HEK293 (cell line): ENCODE measurements at regions not wholly inside any gene's neighbourhood (a gene's known extent, or its start where the extent isn't known, plus 50 kb on each side); places are given as distances from the start of the nearest gene placed in this dataset.

Experiments
- CTCF ChIA-PET: fragments of 350-600 bp; formaldehyde crosslinking; extraction: SDS; loops from one replicate; lab custom pipeline; 2021; ENCODE audit warnings: antibody characterized with exemption; lab: Yijun Ruan, JAX
- POLR2A ChIA-PET: fragments of 300-600 bp; formaldehyde crosslinking; extraction: SDS; loops from one replicate; lab custom pipeline; 2020; ENCODE audit warnings: antibody characterized with exemption, inconsistent platforms; lab: Yijun Ruan, JAX
- H3K27ac ChIP-seq: fragments of 200-500 bp; sonication (Bioruptor generic); 2 replicates; pipeline ENCODE4 v1.5.1; 2014; ENCODE audit warnings: low read depth, low read length, control low read depth, inconsistent platforms; ENCODE audit errors: extremely low read depth
- H3K36me3 ChIP-seq, 2 experiments: fragments of 200-500 bp in 1 of 2; sonication (Bioruptor generic) in 1 of 2; 1 replicate in 1 of 2; 2 replicates in 1 of 2; pipeline ENCODE4 v1.5.1; 2014 to 2017; ENCODE audit warnings: inconsistent platforms in 2 of 2, low read length in 2 of 2; ENCODE audit not compliant: control insufficient read depth in 2 of 2, insufficient read depth in 1 of 2
- H3K4me1 ChIP-seq: fragments of 200-500 bp; sonication (Bioruptor generic); 2 replicates; pipeline ENCODE4 v1.5.1; 2014; ENCODE audit warnings: mild to moderate bottlenecking, low read length, inconsistent platforms; ENCODE audit not compliant: control insufficient read depth, insufficient read depth
- H3K4me3 ChIP-seq: 2 replicates; pipeline ENCODE4 v1.5.1; 2011; ENCODE audit warnings: low read depth, mild to moderate bottlenecking, control low read depth, low read length, moderate library complexity
- H3K9me3 ChIP-seq: fragments of 200-500 bp; sonication (Bioruptor generic); 2 replicates; pipeline ENCODE4 v1.5.1; 2014; ENCODE audit warnings: low read depth, low read length, inconsistent platforms; ENCODE audit not compliant: control insufficient read depth, insufficient read depth
- EGR2 ChIP-seq: fragments of 450-650 bp; formaldehyde crosslinking; IDR thresholded peaks from 2 replicates; pipeline ENCODE4 v1.5.1; 2016; ENCODE audit warnings: low read depth, missing biosample characterization, missing genetic modification characterization
- MZF1 ChIP-seq: fragments of 450-650 bp; formaldehyde crosslinking; IDR thresholded peaks from 2 replicates; pipeline ENCODE4 v1.5.1; 2017; ENCODE audit warnings: missing biosample characterization, missing genetic modification characterization, borderline replicate concordance
- OSR2 ChIP-seq: fragments of 450-650 bp; formaldehyde crosslinking; IDR thresholded peaks from 2 replicates; pipeline ENCODE4 v1.5.1; 2016; ENCODE audit warnings: missing biosample characterization, missing genetic modification characterization
- SETDB1 ChIP-seq: IDR thresholded peaks from one replicate; pipeline ENCODE4 v1.6.1; 2017; ENCODE audit warnings: mild to moderate bottlenecking, low read length, moderate library complexity, mixed read lengths; ENCODE audit not compliant: insufficient read length
- YY1 ChIP-seq: fragments of 450-650 bp; formaldehyde crosslinking; IDR thresholded peaks from 2 replicates; pipeline ENCODE4 v1.5.1; 2018; ENCODE audit warnings: missing biosample characterization, missing genetic modification characterization
- ZBTB10 ChIP-seq: fragments of 450-650 bp; formaldehyde crosslinking; IDR thresholded peaks from 2 replicates; pipeline ENCODE4 v1.5.1; 2016; ENCODE audit warnings: missing biosample characterization, missing genetic modification characterization
- ZBTB44 ChIP-seq: fragments of 450-650 bp; IDR thresholded peaks from 2 replicates; pipeline ENCODE4 v1.5.1; 2018; ENCODE audit warnings: missing biosample characterization, mild to moderate bottlenecking, missing genetic modification characterization
- ZFP3 ChIP-seq: fragments of 450-650 bp; formaldehyde crosslinking; IDR thresholded peaks from 2 replicates; pipeline ENCODE4 v1.5.1; 2016; ENCODE audit warnings: low read depth, missing biosample characterization, missing genetic modification characterization
- ZIC2 ChIP-seq: fragments of 450-650 bp; formaldehyde crosslinking; IDR thresholded peaks from 2 replicates; pipeline ENCODE4 v1.5.1; 2016; ENCODE audit warnings: missing biosample characterization, missing genetic modification characterization
- ZNF211 ChIP-seq: fragments of 450-650 bp; formaldehyde crosslinking; IDR thresholded peaks from 2 replicates; pipeline ENCODE4 v1.5.1; 2016; ENCODE audit warnings: low read depth, missing biosample characterization, missing genetic modification characterization
- ZNF214 ChIP-seq: fragments of 450-650 bp; formaldehyde crosslinking; IDR thresholded peaks from 2 replicates; pipeline ENCODE4 v1.5.1; 2017; ENCODE audit warnings: missing biosample characterization, mild to moderate bottlenecking, missing genetic modification characterization, borderline replicate concordance
- ZNF324 ChIP-seq: fragments of 450-650 bp; formaldehyde crosslinking; IDR thresholded peaks from 2 replicates; pipeline ENCODE4 v1.5.1; 2016; ENCODE audit warnings: missing biosample characterization, missing genetic modification characterization
- ZNF366 ChIP-seq: fragments of 450-650 bp; formaldehyde crosslinking; conservative IDR thresholded peaks from 2 replicates; pipeline ENCODE4 v1.5.1; 2016; ENCODE audit warnings: missing biosample characterization, missing genetic modification characterization
- ZNF404 ChIP-seq: fragments of 450-650 bp; formaldehyde crosslinking; IDR thresholded peaks from 2 replicates; pipeline ENCODE4 v1.5.1; 2017; ENCODE audit warnings: missing biosample characterization, missing genetic modification characterization
- ZNF416 ChIP-seq: fragments of 450-650 bp; formaldehyde crosslinking; IDR thresholded peaks from 2 replicates; pipeline ENCODE4 v1.5.1; 2016; ENCODE audit warnings: missing biosample characterization, missing genetic modification characterization
- ZNF423 ChIP-seq: fragments of 450-650 bp; formaldehyde crosslinking; IDR thresholded peaks from 2 replicates; pipeline ENCODE4 v1.5.1; 2016; ENCODE audit warnings: missing biosample characterization, missing genetic modification characterization
- ZNF48 ChIP-seq: fragments of 450-650 bp; formaldehyde crosslinking; IDR thresholded peaks from 2 replicates; pipeline ENCODE4 v1.5.1; 2016; ENCODE audit warnings: missing biosample characterization, missing genetic modification characterization
- ZNF488 ChIP-seq: fragments of 450-650 bp; formaldehyde crosslinking; IDR thresholded peaks from 2 replicates; pipeline ENCODE4 v1.5.1; 2016; ENCODE audit warnings: missing biosample characterization, missing genetic modification characterization
- ZNF521 ChIP-seq: fragments of 450-650 bp; formaldehyde crosslinking; IDR thresholded peaks from 2 replicates; pipeline ENCODE4 v1.5.1; 2017; ENCODE audit warnings: missing biosample characterization, mild to moderate bottlenecking, missing genetic modification characterization
- ZNF555 ChIP-seq: fragments of 450-650 bp; formaldehyde crosslinking; conservative IDR thresholded peaks from 2 replicates; pipeline ENCODE4 v1.5.1; 2017; ENCODE audit warnings: missing biosample characterization, mild to moderate bottlenecking, missing genetic modification characterization, inconsistent platforms
- ZNF629 ChIP-seq: fragments of 450-650 bp; formaldehyde crosslinking; IDR thresholded peaks from 2 replicates; pipeline ENCODE4 v1.5.1; 2017; ENCODE audit warnings: missing biosample characterization, missing genetic modification characterization
- ZNF677 ChIP-seq: fragments of 450-650 bp; IDR thresholded peaks from 2 replicates; pipeline ENCODE4 v1.5.0; 2018; ENCODE audit warnings: missing biosample characterization, mild to moderate bottlenecking, missing genetic modification characterization, moderate library complexity
- ZNF785 ChIP-seq: fragments of 450-650 bp; formaldehyde crosslinking; IDR thresholded peaks from 2 replicates; pipeline ENCODE4 v1.5.1; 2016; ENCODE audit warnings: missing biosample characterization, missing genetic modification characterization
- ZNF830 ChIP-seq: fragments of 450-650 bp; IDR thresholded peaks from 2 replicates; pipeline ENCODE4 v1.5.0; 2018; ENCODE audit warnings: missing biosample characterization, missing genetic modification characterization, low read depth, mild to moderate bottlenecking, moderate library complexity
- ZNF843 ChIP-seq: fragments of 450-650 bp; formaldehyde crosslinking; IDR thresholded peaks from 2 replicates; pipeline ENCODE4 v1.5.1; 2016; ENCODE audit warnings: missing biosample characterization, missing genetic modification characterization
- TF ChIP-seq, protein P1 (sequence below): fragments of 450-650 bp; IDR thresholded peaks from 2 replicates; pipeline ENCODE4 v1.5.1; 2018; ENCODE audit warnings: missing biosample characterization, missing genetic modification characterization

- TF ChIP-seq YY1 (tag by site-specific recombination) = no peak
- TF ChIP-seq, protein P1, sequence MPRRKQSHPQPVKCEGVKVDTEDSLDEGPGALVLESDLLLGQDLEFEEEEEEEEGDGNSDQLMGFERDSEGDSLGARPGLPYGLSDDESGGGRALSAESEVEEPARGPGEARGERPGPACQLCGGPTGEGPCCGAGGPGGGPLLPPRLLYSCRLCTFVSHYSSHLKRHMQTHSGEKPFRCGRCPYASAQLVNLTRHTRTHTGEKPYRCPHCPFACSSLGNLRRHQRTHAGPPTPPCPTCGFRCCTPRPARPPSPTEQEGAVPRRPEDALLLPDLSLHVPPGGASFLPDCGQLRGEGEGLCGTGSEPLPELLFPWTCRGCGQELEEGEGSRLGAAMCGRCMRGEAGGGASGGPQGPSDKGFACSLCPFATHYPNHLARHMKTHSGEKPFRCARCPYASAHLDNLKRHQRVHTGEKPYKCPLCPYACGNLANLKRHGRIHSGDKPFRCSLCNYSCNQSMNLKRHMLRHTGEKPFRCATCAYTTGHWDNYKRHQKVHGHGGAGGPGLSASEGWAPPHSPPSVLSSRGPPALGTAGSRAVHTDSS (tag by site-specific recombination) = no peak
- TF ChIP-seq EGR2 (tag by site-specific recombination) = no peak
- no peak for TF ChIP-seq ZNF785
- no peak for TF ChIP-seq ZFP3 (tag by site-specific recombination)
- no peak for TF ChIP-seq ZNF830 (tag by site-specific recombination)
- no peak for TF ChIP-seq ZNF843 (tag by site-specific recombination)
- TF ChIP-seq, all 188 proteins: peak for 0
Observed at GRCh38 chr5:89711526-89711925, 698.0 kb downstream of the CETN3 start (continued).

DNA sequence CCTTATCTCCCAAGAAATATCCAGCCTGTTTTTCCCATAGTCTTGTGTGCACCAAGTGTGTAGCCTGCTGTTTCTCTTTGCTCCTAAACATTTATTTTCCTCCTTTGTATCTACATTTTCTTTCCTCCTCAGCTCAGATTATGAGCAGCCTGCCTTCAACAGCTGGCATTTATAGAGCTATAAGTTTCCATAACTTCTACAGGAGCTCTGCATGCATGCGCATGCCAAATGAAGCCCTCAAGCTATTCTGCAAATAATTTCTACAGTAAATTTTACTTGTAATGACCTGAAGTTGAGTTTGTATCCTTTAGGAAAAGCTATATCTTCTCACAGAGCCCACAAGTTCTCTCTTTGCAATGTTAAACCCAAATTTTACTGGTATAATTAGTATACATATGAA, 699.5 kb downstream of the CETN3 start:
- no peak for TF ChIP-seq ZBTB44
- TF ChIP-seq ZNF214 (tag by site-specific recombination) = no peak
- TF ChIP-seq ZNF48 (tag by site-specific recombination) = no peak
- no peak for TF ChIP-seq ZNF416 (tag by site-specific recombination)
- no peak for TF ChIP-seq ZNF521 (tag by site-specific recombination)
- no peak for TF ChIP-seq ZNF211 (tag by site-specific recombination)
- TF ChIP-seq ZNF677 = no peak
- TF ChIP-seq ZNF629 (tag by site-specific recombination) = no peak
- H3K27ac ChIP-seq = no peak overlapping the region
- H3K36me3 ChIP-seq = no peaks in the 10 kb centered on the region
- POLR2A ChIA-PET = no interaction called here
- CTCF ChIA-PET = interaction anchor here (1.0 kb wide), 2 partner anchors 14 to 980 kb away, joined by 3 read pairs; no protein-coding TSS in a partner anchor
- no peaks in the 10 kb centered on the region for H3K9me3 ChIP-seq
- no peak overlapping the region for H3K4me3 ChIP-seq
- no peaks in the 10 kb centered on the region for H3K4me1 ChIP-seq

DNA sequence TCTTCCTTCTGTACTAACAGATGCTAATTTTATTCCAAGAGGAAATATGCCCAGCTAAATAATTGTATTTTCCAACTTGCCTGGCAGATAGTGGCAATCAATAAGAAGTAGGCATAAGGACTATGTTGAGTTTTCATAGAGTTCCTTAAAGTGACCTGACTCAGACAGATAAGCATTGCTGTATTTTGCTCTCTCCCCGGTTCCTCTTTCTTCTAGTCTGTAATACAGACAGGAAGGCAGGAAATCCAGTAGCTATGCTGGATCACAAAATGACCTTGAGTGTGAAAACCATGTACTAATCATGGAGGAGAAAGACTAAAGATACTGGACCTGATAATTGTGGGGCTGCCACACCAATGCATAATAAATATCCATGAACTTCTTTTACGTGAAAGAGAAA, 701.7 kb downstream of the CETN3 start:
- Histone ChIP-seq H3K4me1 (no peaks in the 10 kb centered on the region), H3K36me3 (no peaks in the 10 kb centered on the region), H3K27ac (no peak overlapping the region), H3K4me3 (no peak overlapping the region), H3K9me3 (no peaks in the 10 kb centered on the region)
- POLR2A ChIA-PET = no interaction called here
- TF ChIP-seq ZNF324 (tag by site-specific recombination) = no peak
- TF ChIP-seq SETDB1 = no peak
- no peak for TF ChIP-seq ZBTB10 (tag by site-specific recombination)
- TF ChIP-seq ZNF423 (tag by site-specific recombination) = no peak
- TF ChIP-seq MZF1 = no peak
- no peak for TF ChIP-seq ZNF521 (tag by site-specific recombination)
- TF ChIP-seq ZNF488 (tag by site-specific recombination) = no peak
- TF ChIP-seq ZNF555 = no peak
- no peak for TF ChIP-seq ZNF211 (tag by site-specific recombination)
- no peak for TF ChIP-seq ZIC2 (tag by site-specific recombination)
- TF ChIP-seq ZNF366 (tag by site-specific recombination) = no peak
- TF ChIP-seq OSR2 (tag by site-specific recombination) = no peak
- no peak for TF ChIP-seq ZNF404 (tag by site-specific recombination)
- CTCF ChIA-PET = interaction anchor here (0.7 kb wide), 1 partner anchor 548 kb away, joined by 3 read pairs; no protein-coding TSS in a partner anchor
